ENCODE measurements at regions not wholly inside any gene's neighbourhood (a gene's known extent, or its start where the extent isn't known, plus 50 kb on each side); places are given as distances from the start of the nearest gene placed in this dataset.

DNA sequence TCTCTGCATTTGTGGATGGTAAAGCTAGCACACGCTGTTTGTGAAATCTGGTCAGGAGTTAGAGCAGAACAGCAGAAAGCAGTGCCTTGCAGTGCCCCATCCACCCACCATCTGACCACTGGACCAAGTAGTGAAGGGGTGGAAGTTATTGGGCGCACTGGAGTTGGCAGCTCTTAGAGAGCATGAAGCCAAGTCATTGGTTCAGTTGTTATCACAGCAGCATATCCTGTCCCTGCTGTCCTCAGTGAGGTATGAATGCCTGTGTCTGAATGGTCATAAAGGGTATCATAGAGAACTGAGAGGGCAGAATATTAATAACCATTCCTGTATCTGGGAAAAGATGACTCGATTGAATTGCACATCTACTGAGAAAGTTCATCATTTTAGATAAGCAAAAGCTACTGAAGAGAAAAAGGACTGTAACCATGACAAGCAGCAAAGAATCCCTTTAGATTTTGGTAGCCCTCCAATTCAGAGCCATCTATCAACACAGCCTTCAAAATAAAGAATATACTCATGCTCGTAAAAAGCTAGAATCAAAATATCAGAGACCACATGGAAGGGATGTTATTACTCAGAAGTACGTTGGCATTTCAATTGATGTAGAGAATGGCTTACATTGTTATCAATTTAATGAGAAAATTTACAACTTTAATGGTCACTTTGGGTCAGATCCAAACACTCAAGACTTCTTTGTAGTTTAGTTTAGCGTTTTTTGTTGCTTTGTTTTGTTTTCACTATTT is 919.0 kb downstream of the EFNB2 start:
- Histone ChIP-seq H2AFZ (ENCODE audit: low read depth, low read length, poor library complexity, severe bottlenecking) (peak overlapping the region; percentile 76), H3K9me3 (ENCODE audit: control insufficient read depth in 1 of 2, insufficient read depth in 1 of 2, low read depth in 1 of 2, low read length in 2 of 2) (no peaks in the 10 kb centered on the region), H3K9ac (ENCODE audit: low read length) (no peak overlapping the region), H3K79me2 (ENCODE audit: insufficient read depth, low read length) (no peaks in the 10 kb centered on the region), H3K4me3 (replicated peaks in 1 of 2; ENCODE audit: low read depth in 1 of 2, low read length in 2 of 2) (no peak overlapping the region), H3K27ac (ENCODE audit: low read depth, low read length) (no peak overlapping the region), H3K36me3 (ENCODE audit: control insufficient read depth in 1 of 2, insufficient read depth in 2 of 2, low read length in 2 of 2) (no peaks in the 10 kb centered on the region), H4K20me1 (ENCODE audit: insufficient read depth) (no peaks in the 10 kb centered on the region), H3K4me2 (ENCODE audit: low read length) (no peak overlapping the region), H3K27me3 (ENCODE audit: insufficient read depth, low read length) (no peaks in the 10 kb centered on the region), H3K9me2 (ENCODE audit: insufficient read depth) (no peaks in the 10 kb centered on the region), H3K4me1 (ENCODE audit: control insufficient read depth in 1 of 2, insufficient read depth in 2 of 2, low read length in 2 of 2) (peaks cover 0 to 6% of the 10 kb centered on the region in 2 experiments; a peak in 1 of 4 replicates)
- ATAC-seq, result peak; percentile 52; the same call in 1 of the 2 replicates
- intact Hi-C loops (cut with micrococcal nuclease), result no loop called here
- ChIA-PET RAD21 (ENCODE audit: low non-redundant PET in 1 of 2, low total read pairs in 2 of 2, uncharacterized antibody in 2 of 2, unreplicated experiment in 2 of 2) (no interaction called here), POLR2A (no interaction called here), CTCF (no interaction called here)
- TF ChIP-seq TCF7L2 (IDR thresholded peaks at IDR 0.05; ENCODE audit: borderline replicate concordance, extremely low read depth, insufficient read depth, insufficient read length), result peak; percentile 59
- TF ChIP-seq SRF (IDR thresholded peaks at IDR 0.05; ENCODE audit: low read depth), result no peak
- no TSS peak for BruUV-seq (replicated peaks)
- no peak for DNase-seq (ENCODE audit: low read depth, low spot score)

GRCh38 chr13:105612541-105612940 is 922.9 kb downstream of the EFNB2 start:
- Histone ChIP-seq H2AFZ (ENCODE audit: low read depth, low read length, poor library complexity, severe bottlenecking) (no peak overlapping the region), H3K36me3 (ENCODE audit: control insufficient read depth in 1 of 2, insufficient read depth in 2 of 2, low read length in 2 of 2) (no peaks in the 10 kb centered on the region), H3K4me1 (ENCODE audit: control insufficient read depth in 1 of 2, insufficient read depth in 2 of 2, low read length in 2 of 2) (peaks cover 0 to 6% of the 10 kb centered on the region in 2 experiments; a peak in 1 of 4 replicates), H3K27ac (ENCODE audit: low read depth, low read length) (no peak overlapping the region), H3K4me3 (replicated peaks in 1 of 2; ENCODE audit: low read depth in 1 of 2, low read length in 2 of 2) (no peak overlapping the region), H3K9ac (ENCODE audit: low read length) (no peak overlapping the region), H3K9me3 (ENCODE audit: control insufficient read depth in 1 of 2, insufficient read depth in 1 of 2, low read depth in 1 of 2, low read length in 2 of 2) (no peaks in the 10 kb centered on the region), H3K79me2 (ENCODE audit: insufficient read depth, low read length) (no peaks in the 10 kb centered on the region), H3K9me2 (ENCODE audit: insufficient read depth) (no peaks in the 10 kb centered on the region), H3K27me3 (ENCODE audit: insufficient read depth, low read length) (no peaks in the 10 kb centered on the region), H3K4me2 (ENCODE audit: low read length) (no peak overlapping the region), H4K20me1 (ENCODE audit: insufficient read depth) (no peaks in the 10 kb centered on the region)
- POLR2A ChIA-PET, result no interaction called here
- CTCF ChIA-PET, result no interaction called here
- intact Hi-C loops (cut with micrococcal nuclease), result no loop called here
- DNase-seq (ENCODE audit: low read depth, low spot score) (no peak), ATAC-seq (no peak)
- no TSS peak for BruUV-seq (replicated peaks)
- RAD21 ChIA-PET (ENCODE audit: low non-redundant PET in 1 of 2, low total read pairs in 2 of 2, uncharacterized antibody in 2 of 2, unreplicated experiment in 2 of 2), result no interaction called here
- TF ChIP-seq EZH2 (IDR thresholded peaks at IDR 0.05) (no peak), EZH2phosphoT487 (IDR thresholded peaks at IDR 0.05; ENCODE audit: borderline replicate concordance) (no peak), JUND (IDR thresholded peaks at IDR 0.05) (no peak), ELF1 (IDR thresholded peaks at IDR 0.05; ENCODE audit: borderline replicate concordance, low read depth) (no peak), POLR2AphosphoS5 (IDR thresholded peaks at IDR 0.05; ENCODE audit: low read depth, low read length) (no peak), SRF (IDR thresholded peaks at IDR 0.05; ENCODE audit: low read depth) (no peak), ZFX (IDR thresholded peaks at IDR 0.05) (no peak), EGR1 (IDR thresholded peaks at IDR 0.05; ENCODE audit: low read depth) (no peak), CBX3 (IDR thresholded peaks at IDR 0.05; ENCODE audit: low read depth) (no peak), FOSL1 (IDR thresholded peaks at IDR 0.05; ENCODE audit: low read depth) (no peak), POLR2A (IDR thresholded peaks at IDR 0.05; ENCODE audit: borderline replicate concordance, extremely low read depth, insufficient read depth, insufficient read length) (no peak), CEBPB (IDR thresholded peaks at IDR 0.05; ENCODE audit: low read depth) (no peak), REST (IDR thresholded peaks at IDR 0.05; ENCODE audit: low read depth) (no peak)
- TF ChIP-seq, protein P1, sequence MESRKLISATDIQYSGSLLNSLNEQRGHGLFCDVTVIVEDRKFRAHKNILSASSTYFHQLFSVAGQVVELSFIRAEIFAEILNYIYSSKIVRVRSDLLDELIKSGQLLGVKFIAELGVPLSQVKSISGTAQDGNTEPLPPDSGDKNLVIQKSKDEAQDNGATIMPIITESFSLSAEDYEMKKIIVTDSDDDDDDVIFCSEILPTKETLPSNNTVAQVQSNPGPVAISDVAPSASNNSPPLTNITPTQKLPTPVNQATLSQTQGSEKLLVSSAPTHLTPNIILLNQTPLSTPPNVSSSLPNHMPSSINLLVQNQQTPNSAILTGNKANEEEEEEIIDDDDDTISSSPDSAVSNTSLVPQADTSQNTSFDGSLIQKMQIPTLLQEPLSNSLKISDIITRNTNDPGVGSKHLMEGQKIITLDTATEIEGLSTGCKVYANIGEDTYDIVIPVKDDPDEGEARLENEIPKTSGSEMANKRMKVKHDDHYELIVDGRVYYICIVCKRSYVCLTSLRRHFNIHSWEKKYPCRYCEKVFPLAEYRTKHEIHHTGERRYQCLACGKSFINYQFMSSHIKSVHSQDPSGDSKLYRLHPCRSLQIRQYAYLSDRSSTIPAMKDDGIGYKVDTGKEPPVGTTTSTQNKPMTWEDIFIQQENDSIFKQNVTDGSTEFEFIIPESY (IDR thresholded peaks at IDR 0.05; ENCODE audit: extremely low read depth, insufficient replicate concordance, low read length), result no peak
- TF ChIP-seq, protein P2, sequence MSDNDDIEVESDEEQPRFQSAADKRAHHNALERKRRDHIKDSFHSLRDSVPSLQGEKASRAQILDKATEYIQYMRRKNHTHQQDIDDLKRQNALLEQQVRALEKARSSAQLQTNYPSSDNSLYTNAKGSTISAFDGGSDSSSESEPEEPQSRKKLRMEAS (IDR thresholded peaks at IDR 0.05), result no peak

Data from HCT116 (cell line).